ENCODE measurements at regions not wholly inside any gene's neighbourhood (a gene's known extent, or its start where the extent isn't known, plus 50 kb on each side); places are given as distances from the start of the nearest gene placed in this dataset.
"Not testable (repeated sequence)": the region's sequence is repeated elsewhere in the genome, so short reads cannot be mapped to it uniquely, and the experiment has no call there.

DNA sequence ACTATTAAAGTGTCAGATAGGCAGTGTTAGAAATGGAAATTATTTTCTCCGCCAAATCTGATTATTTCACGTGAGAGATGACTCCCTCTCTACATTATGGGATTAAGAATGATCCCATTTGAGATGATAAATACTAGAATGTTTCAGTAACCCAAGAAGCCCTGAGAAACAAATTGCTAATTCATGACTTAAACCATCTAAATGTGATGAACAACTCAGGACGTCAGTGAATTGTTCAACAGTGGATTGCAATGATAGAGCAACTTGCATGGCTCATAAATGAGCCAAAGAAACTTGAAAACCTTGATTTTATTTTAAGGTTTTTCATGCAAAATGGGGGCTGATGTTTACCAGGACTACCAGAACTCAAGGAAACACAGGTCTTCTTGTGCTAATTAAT lies 350.5 kb upstream of the WWC1 start:
- DNase-seq (ENCODE audit: low read depth, low spot score): no peak

DNA sequence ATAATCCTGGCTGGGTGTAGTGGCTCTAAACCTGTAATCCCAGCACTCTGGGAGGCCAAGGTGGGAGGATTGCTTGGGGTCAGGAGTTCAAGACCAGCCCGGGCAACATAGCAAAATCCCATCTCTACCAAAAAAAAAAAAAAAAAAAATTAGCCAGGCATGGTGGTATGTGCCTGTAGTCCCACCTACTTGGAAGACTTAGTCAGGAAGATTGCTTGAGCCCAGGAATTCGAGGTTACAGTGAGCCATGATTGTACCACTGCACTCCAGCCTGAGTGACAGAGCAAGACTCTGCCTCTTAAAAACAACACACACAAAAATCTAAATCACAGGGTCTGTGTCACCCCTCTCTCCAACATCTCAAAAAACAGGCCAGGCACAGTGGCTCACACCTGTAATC lies 349.9 kb upstream of the WWC1 start:
- DNase-seq (ENCODE audit: low read depth, low spot score): not testable (repeated sequence)

DNA sequence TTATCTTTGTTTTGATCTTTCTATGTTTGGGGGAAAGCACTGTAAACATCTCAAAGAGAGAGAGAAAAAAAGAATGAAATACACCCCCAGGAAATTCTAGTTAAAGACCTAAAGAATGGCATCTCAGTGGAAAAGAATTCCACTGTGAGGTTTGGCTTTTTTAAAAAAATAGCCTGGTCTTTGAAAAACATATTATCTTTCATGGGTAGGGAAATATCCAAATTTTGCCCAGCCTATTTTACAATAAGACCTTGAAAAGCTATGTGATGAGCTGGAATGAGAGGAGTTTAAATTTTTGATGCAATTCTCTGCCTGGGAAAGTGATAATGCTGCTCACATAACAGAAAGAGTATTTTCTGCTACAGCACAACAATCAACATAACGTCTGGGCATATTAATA lies 348.1 kb upstream of the WWC1 start:
- DNase-seq (ENCODE audit: low read depth, low spot score): no peak

DNA sequence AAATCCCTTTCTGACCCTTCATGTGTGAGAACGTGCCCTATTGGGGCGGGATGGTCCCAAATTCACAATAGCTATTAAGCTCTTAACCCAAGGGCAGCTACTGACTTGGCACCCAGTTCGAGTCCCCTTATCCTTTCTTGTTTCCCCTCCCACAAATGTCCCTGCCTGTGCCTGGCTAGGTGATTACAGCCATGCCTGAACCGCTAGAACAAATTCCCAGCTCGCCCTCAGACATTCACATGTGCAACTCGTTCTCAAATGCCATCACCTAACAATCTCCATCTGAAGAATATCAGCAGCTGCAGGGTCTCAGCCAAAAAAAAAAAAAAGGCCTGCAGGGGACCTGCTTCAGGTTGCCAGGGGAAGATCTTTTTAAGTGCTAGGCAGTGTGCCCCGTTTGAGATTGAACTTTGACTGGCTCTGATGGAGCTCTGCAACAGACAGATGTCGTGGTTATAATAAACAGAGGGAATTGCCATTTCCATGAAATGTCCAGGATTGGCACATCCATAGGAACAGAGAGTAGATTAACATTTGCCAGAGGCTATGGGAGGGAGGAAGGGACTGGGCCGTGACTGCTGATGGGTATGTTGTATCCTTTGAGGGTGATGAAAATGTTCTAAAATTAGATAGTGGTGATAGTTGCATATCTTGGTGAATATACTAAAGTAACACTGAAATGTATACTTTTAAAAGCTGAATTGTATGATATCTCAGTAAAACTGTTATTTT lies 347.2 kb upstream of the WWC1 start:
- no peak for DNase-seq (ENCODE audit: low read depth, low spot score)

DNA sequence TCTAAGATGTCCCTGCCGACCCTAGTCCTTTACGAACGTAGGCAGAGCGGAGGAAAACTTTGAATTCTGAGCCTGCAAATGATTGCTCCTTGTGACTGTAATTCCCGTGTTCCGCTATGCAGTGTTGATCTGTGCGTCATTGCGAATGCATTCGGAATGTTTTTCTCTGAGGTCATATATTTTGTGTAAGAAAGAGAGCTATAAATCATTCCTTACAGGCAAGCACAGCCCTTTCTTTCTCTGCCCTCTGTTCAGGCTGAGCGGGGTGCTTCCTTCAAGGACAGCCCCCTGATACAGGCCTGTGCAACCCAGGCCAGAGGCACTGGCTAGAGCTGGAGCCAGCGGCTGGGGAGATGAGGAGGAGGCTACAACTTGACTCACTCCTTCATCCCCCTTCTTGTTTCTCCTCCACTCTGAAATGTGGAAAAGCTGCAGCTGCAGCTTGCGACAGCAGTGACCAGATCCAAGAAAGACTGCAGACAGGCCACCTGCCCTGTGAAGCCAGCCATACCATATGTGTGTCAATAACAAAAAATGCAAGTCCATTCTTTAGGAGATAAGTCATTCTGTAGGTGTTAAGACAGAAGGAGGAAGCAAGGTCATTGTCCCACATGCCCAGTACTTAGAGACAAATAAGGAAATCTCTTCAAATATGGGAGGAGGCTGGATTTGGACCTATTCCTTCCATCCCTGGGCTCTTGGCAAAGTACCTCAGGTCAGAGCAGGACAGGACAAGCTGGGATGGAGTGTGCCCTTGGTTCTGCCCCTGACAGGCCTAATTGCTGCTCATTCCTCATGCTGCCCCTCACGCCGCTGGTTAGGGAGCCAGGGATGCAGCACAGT lies 345.7 kb upstream of the WWC1 start:
- DNase-seq (ENCODE audit: low read depth, low spot score): peak; percentile 79

DNA sequence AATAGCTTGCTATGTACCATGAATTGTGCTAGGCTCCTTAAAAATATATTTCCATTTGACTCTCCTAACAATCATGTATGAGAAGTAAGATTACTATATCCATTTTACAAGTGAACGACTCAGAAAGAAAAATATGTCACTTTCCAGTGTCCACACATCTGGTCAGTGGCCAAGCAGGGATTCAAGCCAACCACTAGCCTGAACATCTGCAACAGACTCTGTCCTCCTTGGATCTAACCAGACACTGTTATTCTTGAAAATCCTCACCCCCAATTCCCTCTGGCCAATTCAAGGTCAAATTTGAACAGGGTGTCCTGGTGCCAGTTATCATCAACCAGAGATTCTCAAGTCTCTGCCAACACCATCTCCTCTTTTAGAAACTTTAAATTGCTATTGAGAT lies 344.1 kb upstream of the WWC1 start:
- DNase-seq (ENCODE audit: low read depth, low spot score): no peak

DNA sequence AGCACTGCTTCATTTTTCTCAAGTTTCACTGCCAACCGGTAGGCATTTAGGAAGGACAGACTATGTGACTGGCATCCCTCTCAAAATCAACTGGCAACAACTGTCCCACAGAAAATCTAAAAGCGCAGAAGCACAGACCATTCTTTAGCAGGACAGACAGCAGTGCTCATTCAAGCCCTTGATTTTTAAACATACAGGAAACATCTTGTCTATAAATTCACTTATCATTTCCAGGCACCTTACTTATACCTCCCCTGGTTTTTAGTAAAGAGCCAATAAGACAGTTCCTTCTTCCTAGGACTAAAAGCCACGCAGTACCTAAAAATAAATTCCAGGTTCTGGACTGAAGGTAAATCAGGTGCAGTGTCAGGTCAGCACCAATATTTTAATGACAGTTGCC lies 343.2 kb upstream of the WWC1 start:
- DNase-seq (ENCODE audit: low read depth, low spot score): no peak

DNA sequence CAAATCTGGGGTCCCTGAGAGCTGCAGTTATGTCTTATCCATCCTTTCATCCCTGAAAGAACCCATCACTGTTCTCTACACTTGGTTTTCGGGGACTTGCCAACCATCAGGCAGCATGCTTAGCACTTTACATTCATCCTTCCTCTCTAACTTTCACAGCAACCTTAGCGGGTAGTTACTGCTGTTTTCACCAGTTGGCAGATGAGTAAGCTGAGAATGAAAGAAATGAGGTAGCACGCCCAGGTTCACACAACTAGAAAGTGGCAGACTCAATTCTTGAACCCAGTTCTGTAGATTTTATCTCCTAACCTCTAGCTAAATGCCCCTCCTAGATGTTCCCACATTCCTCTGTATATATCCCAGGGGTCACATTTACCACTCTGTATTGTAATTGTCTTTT lies 342.0 kb upstream of the WWC1 start:
- no peak for DNase-seq (ENCODE audit: low read depth, low spot score)

DNA sequence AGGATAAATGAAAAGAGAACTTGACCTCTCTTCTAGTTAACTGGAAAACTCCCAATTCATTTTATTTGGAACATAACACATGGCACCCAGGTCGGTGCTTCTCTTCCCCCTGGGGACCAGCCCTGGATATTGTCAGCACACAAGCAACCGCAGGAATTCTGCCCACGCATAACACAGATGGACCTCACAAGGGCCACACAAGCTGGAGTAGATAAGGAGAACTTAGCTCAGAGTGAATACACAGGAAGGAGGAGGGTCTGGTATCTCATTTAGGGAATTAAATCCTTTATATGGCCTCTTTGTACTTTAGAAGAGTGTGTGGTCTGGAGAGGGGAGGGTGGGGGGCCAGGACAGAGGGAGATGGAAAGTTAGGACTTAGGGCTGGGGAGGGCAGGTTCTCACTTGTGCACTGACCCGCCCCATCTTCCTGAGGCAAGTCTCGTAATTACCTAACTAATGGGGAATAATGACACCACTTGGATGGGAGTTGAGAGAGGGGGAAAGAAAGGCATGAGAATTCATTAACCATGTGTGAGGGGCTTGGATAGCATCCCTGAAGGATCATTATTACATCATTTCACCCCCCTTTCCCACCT lies 341.2 kb upstream of the WWC1 start:
- DNase-seq (ENCODE audit: low read depth, low spot score): peak; percentile 69

DNA sequence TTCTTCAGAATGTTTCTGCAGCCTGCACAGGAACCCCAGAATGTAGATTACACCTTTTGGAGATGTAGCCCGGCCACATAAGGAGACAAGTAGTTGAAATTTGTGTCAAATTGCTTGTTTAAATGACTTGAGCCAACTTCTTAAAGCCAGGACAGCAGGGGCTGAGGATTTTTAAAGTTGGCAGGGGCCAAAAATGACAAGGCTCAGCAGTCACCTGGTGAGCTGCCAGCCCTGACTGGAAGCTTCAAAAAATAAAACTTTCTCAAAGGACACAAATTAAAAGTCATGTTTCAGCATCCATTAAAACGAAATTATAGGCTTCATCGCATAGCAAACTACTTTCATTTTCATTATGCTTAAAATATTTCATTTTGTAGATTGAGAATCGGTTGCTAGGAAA lies 340.3 kb upstream of the WWC1 start:
- DNase-seq (ENCODE audit: low read depth, low spot score): no peak

DNA sequence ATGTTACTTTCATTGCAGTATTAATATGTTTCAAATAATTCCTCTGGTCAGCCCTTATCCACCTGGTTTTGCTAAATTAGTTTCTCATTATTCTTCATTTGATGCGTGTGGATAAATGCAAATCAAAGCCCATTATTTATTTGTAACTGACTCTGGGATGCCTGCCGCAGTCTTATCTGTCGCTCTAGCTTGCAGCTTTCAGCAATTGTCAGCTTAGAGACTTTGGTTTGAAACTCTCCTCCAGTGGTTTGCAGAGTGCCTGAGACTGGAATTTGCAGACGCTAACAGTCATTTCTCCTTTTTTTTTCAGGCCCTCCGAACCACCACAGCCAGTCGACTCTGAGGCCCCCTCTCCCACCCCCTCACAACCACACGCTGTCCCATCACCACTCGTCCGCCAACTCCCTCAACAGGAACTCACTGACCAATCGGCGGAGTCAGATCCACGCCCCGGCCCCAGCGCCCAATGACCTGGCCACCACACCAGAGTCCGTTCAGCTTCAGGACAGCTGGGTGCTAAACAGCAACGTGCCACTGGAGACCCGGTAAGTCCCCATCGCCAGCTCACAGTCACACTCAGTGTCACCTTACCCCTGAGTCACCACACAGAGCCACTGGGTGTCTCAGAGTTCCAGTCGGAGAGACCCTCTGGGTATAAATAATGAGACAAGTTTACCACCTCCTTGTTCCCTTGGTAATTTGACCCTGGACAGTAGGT lies 339.0 kb upstream of the WWC1 start:
- no peak for DNase-seq (ENCODE audit: low read depth, low spot score)

DNA sequence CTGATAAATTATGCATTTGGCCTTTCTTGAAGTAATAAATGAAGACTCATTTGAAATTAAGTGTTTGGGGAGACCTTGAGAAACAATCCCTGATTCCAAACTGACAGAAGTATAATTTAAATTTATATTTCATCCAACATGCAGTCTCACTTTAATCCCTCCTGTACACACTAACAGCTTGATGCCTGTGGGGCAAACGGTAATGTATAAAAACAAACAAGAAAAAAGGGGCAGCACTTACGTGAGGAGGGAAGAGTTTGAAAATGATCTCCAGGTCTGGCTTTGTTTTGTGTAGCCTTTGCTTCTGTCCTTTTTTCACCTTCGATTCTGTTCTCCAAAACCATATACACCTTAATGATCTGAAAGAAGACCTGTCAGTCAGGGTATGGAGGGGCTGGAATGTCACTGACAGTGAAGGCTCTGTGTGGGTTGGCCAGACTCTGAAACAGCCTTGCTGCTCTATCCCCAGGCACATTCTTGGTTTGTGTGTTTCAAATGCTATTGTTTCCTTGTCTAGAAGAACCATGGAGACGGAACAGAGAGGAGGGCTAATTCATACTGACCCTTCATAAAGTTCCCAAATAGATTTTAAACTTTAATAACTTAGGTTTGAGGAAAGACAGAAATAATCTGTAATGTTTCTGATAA lies 338.2 kb upstream of the WWC1 start:
- peak; percentile 57 for DNase-seq (ENCODE audit: low read depth, low spot score)

DNA sequence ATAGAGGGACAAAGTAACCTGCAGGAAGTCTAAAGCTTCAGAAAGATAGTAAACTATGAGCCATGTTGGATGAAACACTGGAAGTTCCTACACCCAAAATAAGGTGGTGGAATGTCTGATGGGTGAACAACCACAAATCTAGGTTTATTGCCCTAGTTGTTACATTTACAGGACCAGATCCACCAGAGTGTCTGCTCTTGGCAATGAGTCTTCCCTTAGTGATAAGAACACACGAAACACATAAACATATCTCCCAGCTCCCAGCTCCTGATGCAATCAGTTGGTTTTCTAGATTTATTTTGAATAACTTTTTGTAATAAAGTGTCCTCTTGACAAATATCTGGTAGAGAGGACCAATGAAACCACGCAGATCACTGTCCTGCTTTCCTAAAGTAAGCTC lies 329.7 kb upstream of the WWC1 start:
- DNase-seq (ENCODE audit: low read depth, low spot score): no peak

DNA sequence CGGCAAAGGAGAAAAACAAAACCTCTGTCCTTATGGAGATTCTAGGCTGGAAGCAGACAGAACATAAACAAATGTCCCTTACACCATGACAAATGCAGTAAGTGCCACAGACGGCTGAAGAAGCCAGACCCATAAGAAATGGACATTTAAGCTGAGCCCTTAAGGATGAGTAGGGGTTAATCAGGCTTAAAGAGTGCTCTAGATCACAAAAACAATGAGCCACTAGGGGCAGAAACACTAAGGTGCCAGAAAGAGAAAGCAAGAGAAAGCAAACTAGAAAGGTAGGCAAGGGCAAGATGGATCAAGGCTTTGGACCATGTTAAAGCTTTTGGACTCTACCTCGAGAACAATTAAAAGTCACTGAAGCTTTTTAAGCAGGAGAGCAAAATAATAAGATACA lies 326.9 kb upstream of the WWC1 start:
- DNase-seq (ENCODE audit: low read depth, low spot score): no peak

DNA sequence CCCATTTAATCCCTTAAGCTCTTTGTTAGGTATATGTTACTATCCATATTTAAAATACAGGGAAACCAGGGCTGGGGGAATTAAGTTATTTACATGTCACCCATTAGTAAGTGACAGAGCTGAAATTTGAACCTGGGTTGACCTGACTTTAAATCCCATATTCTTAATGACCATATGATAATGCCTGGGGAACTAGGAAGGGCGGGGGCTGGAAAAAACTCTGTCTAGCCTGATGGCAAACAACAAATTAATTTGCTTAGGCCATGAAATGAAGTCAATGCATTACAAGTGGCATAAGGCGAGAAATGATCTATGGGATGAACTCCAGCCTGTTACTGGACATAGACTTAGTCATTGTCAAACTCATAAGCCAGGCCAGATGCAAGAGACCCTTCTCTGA lies 325.7 kb upstream of the WWC1 start:
- DNase-seq (ENCODE audit: low read depth, low spot score): no peak

DNA sequence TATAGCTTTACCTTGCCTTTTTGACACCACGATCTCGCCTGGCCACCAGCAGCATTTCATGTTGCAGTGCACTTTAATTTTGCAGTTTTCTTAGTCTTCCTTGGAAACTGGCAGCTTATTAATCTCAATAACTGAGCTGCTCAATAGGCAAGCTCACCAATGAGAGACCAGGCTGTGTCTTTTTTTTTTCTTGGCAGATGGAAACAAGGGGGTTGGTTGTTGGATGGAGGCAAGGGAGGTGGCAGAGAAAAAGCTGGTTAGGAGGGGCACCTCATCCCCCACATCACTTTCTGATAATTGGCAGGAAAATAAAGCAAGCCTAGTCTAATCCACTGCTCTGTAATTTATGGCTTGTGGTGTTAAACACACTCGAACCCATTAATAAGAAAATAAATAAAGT lies 324.5 kb upstream of the WWC1 start:
- DNase-seq (ENCODE audit: low read depth, low spot score): no peak

DNA sequence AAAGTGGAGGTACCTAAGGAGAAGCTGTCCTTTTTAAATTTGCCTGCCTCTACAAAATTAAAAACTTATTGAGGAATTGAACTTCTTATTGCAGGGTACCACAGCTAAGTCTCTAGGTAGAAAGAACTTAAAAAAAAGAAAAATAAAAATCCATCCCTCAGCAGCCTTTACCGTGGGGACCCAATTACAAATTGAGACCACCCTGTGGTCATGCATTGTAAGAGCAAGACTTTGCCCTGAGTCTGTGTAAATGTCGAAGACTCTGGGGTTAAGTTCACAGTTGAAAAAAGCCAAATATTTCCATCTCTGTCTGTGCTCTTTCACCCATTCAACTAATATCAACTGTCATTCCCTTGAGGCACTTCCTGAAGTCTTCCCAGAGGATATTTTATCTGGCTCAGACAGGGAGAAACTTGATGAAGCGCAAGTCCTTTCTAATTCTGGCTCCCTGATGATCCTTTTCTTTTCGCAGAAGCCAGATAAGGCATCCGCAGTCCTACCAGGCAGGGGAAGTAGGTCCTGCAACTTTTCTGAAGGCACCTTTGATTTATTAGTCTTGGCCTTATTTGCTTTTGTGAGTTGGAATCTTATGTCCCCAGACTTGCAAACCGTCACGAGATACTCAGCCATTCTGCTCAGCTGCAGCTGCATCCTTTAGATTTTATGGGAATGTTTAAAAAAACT lies 323.8 kb upstream of the WWC1 start:
- no peak for DNase-seq (ENCODE audit: low read depth, low spot score)

DNA sequence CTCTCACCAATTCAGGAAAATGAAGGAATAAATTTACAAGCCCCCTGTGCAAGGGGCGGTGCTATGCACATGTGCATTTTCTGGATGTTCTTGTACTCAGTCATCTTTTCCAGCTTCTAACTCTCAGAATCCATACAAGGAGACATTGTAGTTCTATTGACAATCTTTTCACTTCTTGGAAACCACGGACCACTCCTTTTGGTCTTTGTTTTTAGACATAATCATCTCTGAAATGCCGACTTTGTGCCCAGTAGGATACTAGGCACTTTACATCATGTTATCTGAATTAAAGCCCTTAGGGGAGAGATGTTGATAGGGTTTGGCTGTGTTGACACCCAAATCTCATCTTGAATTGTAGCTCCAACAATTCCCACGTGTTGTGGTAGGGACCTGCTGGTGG lies 322.6 kb upstream of the WWC1 start:
- DNase-seq (ENCODE audit: low read depth, low spot score): no peak

DNA sequence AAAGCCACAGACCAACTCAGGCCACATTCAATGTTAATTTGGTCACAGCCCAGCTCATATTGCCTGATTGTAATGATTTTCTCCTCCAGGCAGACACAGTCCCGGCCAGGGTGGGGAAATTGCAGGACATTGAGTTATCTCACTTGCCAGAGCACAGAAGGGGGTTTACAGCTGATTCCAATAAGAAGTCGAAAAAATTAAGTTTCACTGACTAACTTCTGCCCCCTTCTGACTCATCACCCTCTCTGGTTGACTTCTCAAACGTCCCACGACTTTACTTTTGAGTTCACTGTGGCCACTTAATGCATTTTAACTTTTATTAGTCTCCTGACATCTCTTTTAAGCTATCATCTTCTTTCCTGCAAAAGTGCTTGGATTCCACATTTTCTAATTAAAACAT lies 321.4 kb upstream of the WWC1 start:
- no peak for DNase-seq (ENCODE audit: low read depth, low spot score)

DNA sequence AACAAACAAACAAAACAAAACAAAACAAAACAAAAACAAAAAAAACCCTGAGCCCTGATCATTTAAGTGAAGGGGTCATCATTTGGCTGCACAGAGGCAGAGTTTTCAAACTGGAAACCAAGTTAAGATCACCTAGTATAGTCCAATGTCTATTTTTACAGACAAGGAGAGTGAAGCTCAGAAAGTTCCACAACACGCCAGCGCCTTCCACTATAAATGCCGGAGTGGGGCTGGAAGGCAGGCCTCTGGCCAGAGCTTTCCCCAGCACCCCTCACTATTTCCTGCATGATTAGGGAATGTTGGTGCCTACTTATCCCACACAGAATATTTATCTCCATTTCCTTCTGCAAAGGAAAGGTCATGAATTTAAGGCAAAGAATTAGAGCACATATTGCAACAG lies 319.7 kb upstream of the WWC1 start:
- DNase-seq (ENCODE audit: low read depth, low spot score): no peak

DNA sequence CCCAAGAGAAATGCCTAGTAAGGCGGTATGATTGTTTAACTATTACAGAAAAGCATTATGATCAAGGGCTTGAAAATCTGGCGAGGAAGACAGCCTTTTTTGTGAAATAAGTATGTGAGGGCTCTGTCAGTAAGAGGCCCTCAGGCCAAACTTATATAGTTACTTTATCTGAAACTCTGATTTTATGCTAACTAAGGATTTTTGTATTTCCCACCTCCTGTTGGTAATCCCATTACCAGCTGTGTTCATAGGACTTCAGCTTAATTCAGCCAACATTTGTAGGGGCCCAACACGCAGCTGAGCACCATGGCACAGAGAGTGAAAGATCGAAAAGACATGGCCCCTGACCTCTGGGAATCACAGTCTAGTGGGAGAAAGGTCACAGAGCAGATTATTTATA lies 318.3 kb upstream of the WWC1 start:
- DNase-seq (ENCODE audit: low read depth, low spot score): no peak
